ENCODE measurements at regions not wholly inside any gene's neighbourhood (a gene's known extent, or its start where the extent isn't known, plus 50 kb on each side); places are given as distances from the start of the nearest gene placed in this dataset.

DNA sequence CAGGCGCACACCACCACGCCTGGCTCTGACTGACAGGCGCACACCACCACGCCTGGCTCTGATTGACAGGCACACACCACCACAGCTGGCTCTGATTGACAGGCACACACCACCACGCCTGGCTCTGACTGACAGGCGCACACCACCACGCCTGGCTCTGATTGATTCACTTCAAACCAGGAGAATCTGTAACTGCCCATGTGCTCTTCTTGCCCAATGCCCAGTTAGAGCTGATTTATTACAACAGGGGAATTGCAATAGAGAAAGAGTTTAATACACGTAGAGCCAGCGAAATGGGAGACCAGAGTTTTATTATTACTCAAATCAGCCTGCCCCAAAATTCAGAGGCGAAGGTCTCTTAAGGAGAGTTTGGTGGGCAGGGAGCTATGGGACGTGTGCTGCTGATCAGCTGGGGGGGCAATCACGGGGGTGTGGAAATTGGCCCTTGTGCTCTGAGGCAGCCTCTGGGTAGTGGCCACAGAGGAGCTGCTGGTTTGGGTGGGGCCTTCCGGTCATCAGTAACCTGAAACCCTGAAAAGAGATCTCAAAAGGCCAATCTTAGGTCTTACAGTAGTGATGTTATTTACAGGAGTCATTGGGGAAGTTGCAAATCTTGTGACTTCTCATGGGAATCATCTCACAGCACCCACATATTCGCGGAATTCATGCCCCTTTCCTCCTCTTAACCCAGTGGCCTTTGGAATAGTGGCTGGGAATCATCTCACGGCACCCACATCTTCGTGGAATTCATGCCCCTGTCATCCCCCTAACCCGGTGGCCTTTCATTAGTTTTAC is 63.8 kb upstream of the TFRC start:
- no peak for TF ChIP-seq ZNF274 (IDR thresholded peaks at IDR 0.05; ENCODE audit: low read depth, low read length)
- no peak for TF ChIP-seq YY1 (IDR thresholded peaks at IDR 0.05; ENCODE audit: insufficient read depth, insufficient read length)
- no peak for TF ChIP-seq SUZ12 (IDR thresholded peaks at IDR 0.05; ENCODE audit: extremely low read depth, insufficient read depth, insufficient read length)

Data from NT2/D1 (cell line).